ENCODE measurements at regions not wholly inside any gene's neighbourhood (a gene's known extent, or its start where the extent isn't known, plus 50 kb on each side); places are given as distances from the start of the nearest gene placed in this dataset.
A peak's percentile ranks its signal among the peaks of the same experiment; 100 is the strongest.
"Not testable (repeated sequence)": the region's sequence is repeated elsewhere in the genome, so short reads cannot be mapped to it uniquely, and the experiment has no call there.

- no peak for DNase-seq (ENCODE audit: low spot score)
- intact Hi-C loops (cut with DNase I): no loop called here
- no peak for ATAC-seq
Observed at GRCh38 chr20:63145156-63145555, 70.8 kb downstream of the YTHDF1 start.

GRCh38 chr20:63142933-63143332, 73.0 kb downstream of the YTHDF1 start:
- ATAC-seq: no peak
- intact Hi-C loops (cut with DNase I): no loop called here
- no peak for DNase-seq (ENCODE audit: low spot score)

GRCh38 chr20:63141531-63141930, 74.4 kb downstream of the YTHDF1 start:
- ATAC-seq: no peak
- intact Hi-C loops (cut with DNase I): no loop called here
- no peak for DNase-seq (ENCODE audit: low spot score)

- no peak for DNase-seq (ENCODE audit: low spot score)
- intact Hi-C loops (cut with DNase I): no loop called here
- no peak for ATAC-seq
Observed at GRCh38 chr20:63140514-63141433, 75.2 kb downstream of the YTHDF1 start.

GRCh38 chr20:63139837-63140236, 76.1 kb downstream of the YTHDF1 start:
- DNase-seq (ENCODE audit: low spot score) (no peak), ATAC-seq (no peak)

GRCh38 chr20:63139356-63139755, 76.6 kb downstream of the YTHDF1 start:
- intact Hi-C loops (cut with DNase I): no loop called here
- no peak for ATAC-seq
- DNase-seq (ENCODE audit: low spot score): no peak

More at GRCh38 chr20:63139837-63140236, 76.1 kb downstream of the YTHDF1 start:
- intact Hi-C loops (cut with DNase I): no loop called here

GRCh38 chr20:63138855-63139341, 77.0 kb downstream of the YTHDF1 start:
- ATAC-seq: no peak
- intact Hi-C loops (cut with DNase I): no loop called here

GRCh38 chr20:63137851-63138415, 78.0 kb downstream of the YTHDF1 start:
- ATAC-seq (no peak), DNase-seq (ENCODE audit: low spot score) (no peak)
- intact Hi-C loops (cut with DNase I): no loop called here

More at GRCh38 chr20:63138855-63139341, 77.0 kb downstream of the YTHDF1 start:
- no peak for DNase-seq (ENCODE audit: low spot score)

- intact Hi-C loops (cut with DNase I): no loop called here
- no peak for ATAC-seq
- DNase-seq (ENCODE audit: low spot score): no peak
Observed at GRCh38 chr20:63136296-63136695, 79.6 kb downstream of the YTHDF1 start.

- intact Hi-C loops (cut with DNase I): no loop called here
- no peak for DNase-seq (ENCODE audit: low spot score)
- no peak for ATAC-seq
Observed at GRCh38 chr20:63135411-63135810, 80.5 kb downstream of the YTHDF1 start.

- DNase-seq (ENCODE audit: low spot score); ATAC-seq; intact Hi-C loops (cut with DNase I): not testable (repeated sequence)
Observed at GRCh38 chr20:63134711-63135361, 81.1 kb downstream of the YTHDF1 start.

GRCh38 chr20:63134201-63134612, 81.7 kb downstream of the YTHDF1 start:
- peak; percentile 38 for DNase-seq (ENCODE audit: low spot score)
- no peak for ATAC-seq
- intact Hi-C loops (cut with DNase I): no loop called here

GRCh38 chr20:63133481-63134091, 82.3 kb downstream of the YTHDF1 start:
- intact Hi-C loops (cut with DNase I): no loop called here
- peak; percentile 42 for DNase-seq (ENCODE audit: low spot score)
- no peak for ATAC-seq

- intact Hi-C loops (cut with DNase I): no loop called here
- DNase-seq (ENCODE audit: low spot score) (peak; percentile 36), ATAC-seq (no peak)
Observed at GRCh38 chr20:63132715-63133471, 83.0 kb downstream of the YTHDF1 start.

GRCh38 chr20:63132131-63132714, 83.7 kb downstream of the YTHDF1 start:
- ATAC-seq: no peak
- intact Hi-C loops (cut with DNase I): no loop called here
- DNase-seq (ENCODE audit: low spot score): peak; percentile 47

- peak; percentile 45 for DNase-seq (ENCODE audit: low spot score)
- intact Hi-C loops (cut with DNase I): no loop called here
- no peak for ATAC-seq
Observed at GRCh38 chr20:63130658-63131577, 85.0 kb downstream of the YTHDF1 start.

- no peak for ATAC-seq
- DNase-seq (ENCODE audit: low spot score): peak; percentile 21
- intact Hi-C loops (cut with DNase I): no loop called here
Observed at GRCh38 chr20:63129991-63130657, 85.8 kb downstream of the YTHDF1 start.
